ENCODE measurements at regions not wholly inside any gene's neighbourhood (a gene's known extent, or its start where the extent isn't known, plus 50 kb on each side); places are given as distances from the start of the nearest gene placed in this dataset.

DNA sequence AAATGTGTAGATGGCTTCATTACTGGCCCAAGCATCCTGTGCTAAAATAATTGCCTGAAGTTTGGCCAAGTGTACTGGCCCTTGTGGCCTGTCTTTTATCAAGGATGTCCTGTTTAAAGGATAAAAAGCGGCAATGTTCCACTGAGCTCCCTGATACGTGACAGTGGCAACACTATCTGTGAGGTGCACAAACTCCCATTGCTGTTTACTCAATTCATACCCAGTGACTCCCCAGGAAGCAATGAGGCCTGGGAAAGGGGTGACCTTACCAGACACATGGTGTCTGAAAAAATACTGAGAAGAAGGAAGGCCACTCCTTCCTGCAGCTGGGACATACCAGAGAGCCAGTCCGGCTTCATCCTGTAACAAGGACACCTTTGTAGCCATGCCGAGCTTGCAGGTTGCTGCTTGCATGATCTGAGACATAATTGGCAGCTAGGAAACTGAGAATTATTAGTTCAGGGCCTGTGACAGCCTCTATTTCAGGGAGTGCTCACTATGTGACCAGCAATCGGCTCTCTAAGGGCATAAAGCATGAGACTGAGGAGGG lies 198.5 kb upstream of the LRATD1 start:
- in situ Hi-C loops (cut with MboI; ENCODE audit: low sequenced_read_pairs, unreplicated experiment): no loop called here
- TF ChIP-seq, protein P1, sequence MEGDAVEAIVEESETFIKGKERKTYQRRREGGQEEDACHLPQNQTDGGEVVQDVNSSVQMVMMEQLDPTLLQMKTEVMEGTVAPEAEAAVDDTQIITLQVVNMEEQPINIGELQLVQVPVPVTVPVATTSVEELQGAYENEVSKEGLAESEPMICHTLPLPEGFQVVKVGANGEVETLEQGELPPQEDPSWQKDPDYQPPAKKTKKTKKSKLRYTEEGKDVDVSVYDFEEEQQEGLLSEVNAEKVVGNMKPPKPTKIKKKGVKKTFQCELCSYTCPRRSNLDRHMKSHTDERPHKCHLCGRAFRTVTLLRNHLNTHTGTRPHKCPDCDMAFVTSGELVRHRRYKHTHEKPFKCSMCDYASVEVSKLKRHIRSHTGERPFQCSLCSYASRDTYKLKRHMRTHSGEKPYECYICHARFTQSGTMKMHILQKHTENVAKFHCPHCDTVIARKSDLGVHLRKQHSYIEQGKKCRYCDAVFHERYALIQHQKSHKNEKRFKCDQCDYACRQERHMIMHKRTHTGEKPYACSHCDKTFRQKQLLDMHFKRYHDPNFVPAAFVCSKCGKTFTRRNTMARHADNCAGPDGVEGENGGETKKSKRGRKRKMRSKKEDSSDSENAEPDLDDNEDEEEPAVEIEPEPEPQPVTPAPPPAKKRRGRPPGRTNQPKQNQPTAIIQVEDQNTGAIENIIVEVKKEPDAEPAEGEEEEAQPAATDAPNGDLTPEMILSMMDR (IDR thresholded peaks at IDR 0.05; ENCODE audit: borderline replicate concordance, control extremely low read depth, extremely low read depth, insufficient read depth, missing control alignments): no peak
- DNase-seq (ENCODE audit: low spot score): no peak

DNA sequence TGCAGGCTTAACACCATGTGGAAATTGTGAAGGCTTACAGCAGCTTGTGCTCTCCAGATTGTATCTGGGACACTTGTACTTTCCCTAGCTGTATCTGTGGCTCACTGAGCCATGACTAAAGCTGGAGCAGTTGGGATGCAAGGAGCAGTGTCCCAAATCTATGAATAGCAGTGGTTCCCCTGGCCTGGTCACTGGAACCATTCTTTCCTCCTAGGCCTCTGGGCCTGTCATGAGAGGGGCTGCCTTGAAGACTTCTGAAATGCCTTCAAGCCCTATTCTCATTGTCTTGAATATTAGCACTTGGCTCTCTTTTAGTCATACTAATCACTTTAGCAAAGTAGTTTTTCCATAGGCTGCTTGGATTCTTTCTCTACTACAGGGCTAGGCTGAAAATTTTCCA lies 186.8 kb upstream of the LRATD1 start:
- TF ChIP-seq, protein P1 (IDR thresholded peaks at IDR 0.05; ENCODE audit: borderline replicate concordance, control extremely low read depth, extremely low read depth, insufficient read depth, missing control alignments): no peak
- in situ Hi-C loops (cut with MboI; ENCODE audit: low sequenced_read_pairs, unreplicated experiment): no loop called here
- DNase-seq (ENCODE audit: low spot score): no peak

DNA sequence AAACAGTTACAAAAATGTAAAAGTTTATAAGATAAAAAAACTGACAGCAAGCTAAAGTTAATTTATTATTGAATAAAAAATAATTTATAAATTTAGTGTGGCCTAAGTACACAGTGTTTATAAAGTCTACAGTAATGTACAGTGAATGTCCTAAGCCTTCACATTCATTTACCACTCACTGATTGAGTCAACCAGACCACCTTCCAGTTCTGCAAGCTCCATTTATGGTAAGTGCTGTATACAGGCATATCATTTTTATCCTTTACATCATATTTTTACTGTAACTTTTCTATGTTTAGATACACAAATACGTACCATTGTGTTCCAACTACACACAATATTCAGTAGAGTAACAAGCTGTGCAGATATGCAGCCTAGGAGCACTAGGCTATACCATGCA lies 184.2 kb upstream of the LRATD1 start:
- no peak for DNase-seq (ENCODE audit: low spot score)
- in situ Hi-C loops (cut with MboI; ENCODE audit: low sequenced_read_pairs, unreplicated experiment): no loop called here
- TF ChIP-seq, protein P1 (IDR thresholded peaks at IDR 0.05; ENCODE audit: borderline replicate concordance, control extremely low read depth, extremely low read depth, insufficient read depth, missing control alignments): no peak

DNA sequence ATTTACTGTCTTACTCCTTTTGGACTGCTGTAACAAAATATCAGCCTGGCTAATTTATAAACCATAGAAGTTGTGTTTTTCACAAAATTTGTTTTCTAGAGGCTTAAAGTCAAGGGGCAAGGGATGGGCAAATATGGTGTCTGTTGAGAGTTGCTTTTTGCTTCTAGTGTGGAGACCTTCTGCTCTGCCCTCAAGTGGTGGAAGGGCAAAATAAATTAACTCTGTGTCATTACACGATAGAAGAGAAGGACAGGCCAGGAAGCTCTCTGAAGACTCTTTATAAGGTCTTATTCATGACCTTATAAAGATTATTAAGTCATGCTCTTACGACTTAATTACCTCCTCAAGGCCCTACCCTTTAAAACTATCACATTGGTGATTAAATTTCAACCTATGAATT lies 181.2 kb upstream of the LRATD1 start:
- DNase-seq (ENCODE audit: low spot score): no peak
- TF ChIP-seq, protein P1 (IDR thresholded peaks at IDR 0.05; ENCODE audit: borderline replicate concordance, control extremely low read depth, extremely low read depth, insufficient read depth, missing control alignments): no peak
- in situ Hi-C loops (cut with MboI; ENCODE audit: low sequenced_read_pairs, unreplicated experiment): no loop called here

DNA sequence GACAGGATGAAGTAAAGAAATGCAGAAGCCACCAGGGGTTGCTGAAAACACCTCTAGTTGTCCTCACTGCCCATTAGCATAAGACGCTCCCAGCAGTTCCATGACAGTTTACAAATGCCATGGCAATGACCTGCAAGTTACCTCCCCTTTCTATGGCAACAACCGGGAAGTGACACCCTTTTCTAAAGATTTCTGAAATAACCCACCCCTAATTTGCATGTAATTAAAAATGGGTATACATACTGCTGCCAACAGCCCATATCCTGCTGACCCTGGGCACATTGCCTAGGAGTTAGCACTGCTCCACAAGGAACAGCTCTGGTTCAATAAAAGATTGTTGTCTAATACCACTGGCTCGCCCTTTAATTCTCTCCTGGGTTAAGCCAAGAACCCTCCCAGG lies 178.3 kb upstream of the LRATD1 start:
- in situ Hi-C loops (cut with MboI; ENCODE audit: low sequenced_read_pairs, unreplicated experiment): no loop called here
- TF ChIP-seq, protein P1 (IDR thresholded peaks at IDR 0.05; ENCODE audit: borderline replicate concordance, control extremely low read depth, extremely low read depth, insufficient read depth, missing control alignments): no peak
- DNase-seq (ENCODE audit: low spot score): no peak

DNA sequence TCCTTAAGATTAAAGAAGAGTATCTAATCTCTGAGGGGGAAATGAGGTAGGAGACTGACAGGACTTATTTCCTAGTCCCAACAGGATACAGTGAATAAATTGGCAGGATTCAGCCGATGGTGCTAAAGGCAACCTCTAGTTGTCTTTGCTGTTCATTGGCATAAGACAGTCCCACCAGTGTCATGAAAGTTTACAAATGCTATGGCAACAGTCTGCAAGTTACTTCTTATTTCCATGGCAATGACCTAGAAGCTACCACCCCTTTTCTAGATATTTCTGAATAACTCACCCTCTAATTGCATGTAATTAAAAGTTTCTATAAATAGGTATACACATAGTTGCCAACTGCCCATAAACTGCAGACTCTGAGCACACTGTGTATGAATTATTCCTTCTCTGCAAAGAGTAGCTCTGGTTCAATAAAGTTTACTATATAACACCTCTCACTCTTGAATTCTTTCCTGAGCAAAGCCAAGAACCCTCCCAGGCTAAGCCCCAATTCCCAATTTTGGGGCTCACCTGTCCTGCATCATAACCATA lies 172.7 kb upstream of the LRATD1 start:
- no peak for DNase-seq (ENCODE audit: low spot score)
- TF ChIP-seq, protein P1 (IDR thresholded peaks at IDR 0.05; ENCODE audit: borderline replicate concordance, control extremely low read depth, extremely low read depth, insufficient read depth, missing control alignments): no peak
- in situ Hi-C loops (cut with MboI; ENCODE audit: low sequenced_read_pairs, unreplicated experiment): no loop called here
